Mucosa of descending colon (tissue), 3 donors: ENCODE measurements at regions not wholly inside any gene's neighbourhood (a gene's known extent, or its start where the extent isn't known, plus 50 kb on each side); places are given as distances from the start of the nearest gene placed in this dataset.

ENCODE experiments used
- ATAC-seq: fragments of 200-7000 bp; cut with Tn5 transposase; one replicate; pipeline ENCODE4 v1.9.1; 2020; ENCODE audit warnings: mild to moderate bottlenecking, moderate library complexity
- DNase-seq, 3 donors: peaks; one replicate each; pipeline ENCODE4 v3.0.0-alpha.2; 2020
- H3K36me3 ChIP-seq: fragments of 200-600 bp; one replicate; pipeline ENCODE4 v1.8.0; 2021; ENCODE audit warnings: low read depth, mild to moderate bottlenecking
- H3K4me1 ChIP-seq: fragments of 200-600 bp; one replicate; pipeline ENCODE4 v1.8.0; 2021; ENCODE audit warnings: low read depth, mild to moderate bottlenecking
- H3K4me3 ChIP-seq: fragments of 200-600 bp; one replicate; pipeline ENCODE4 v1.8.0; 2021; ENCODE audit warnings: mild to moderate bottlenecking
- H3K9me3 ChIP-seq: fragments of 200-600 bp; one replicate; pipeline ENCODE4 v1.8.0; 2021; ENCODE audit warnings: mild to moderate bottlenecking
- intact Hi-C, 2 donors: fragments of 100-400 bp; cut with DNase I in 1 of 2; cut with micrococcal nuclease in 1 of 2; formaldehyde crosslinking; loops; one replicate each; pipeline versions ENCODE4 v1.11.0 to v1.11.1; 2022; cut with DNase I, micrococcal nuclease
- TF ChIP-seq, protein P1 (sequence below): fragments of 200-600 bp; IDR thresholded peaks from one replicate; pipeline ENCODE4 v1.8.0; 2022; ENCODE audit warnings: antibody characterized with exemption, mild to moderate bottlenecking
- donor health status: DM: no; HTN: no; CAD: no; lungs with moderate emphysema.
- donor health status: DM: no; HTN: no; CAD: no.
- donor health status: DM: no; HTN: yes; CAD: no.

DNA sequence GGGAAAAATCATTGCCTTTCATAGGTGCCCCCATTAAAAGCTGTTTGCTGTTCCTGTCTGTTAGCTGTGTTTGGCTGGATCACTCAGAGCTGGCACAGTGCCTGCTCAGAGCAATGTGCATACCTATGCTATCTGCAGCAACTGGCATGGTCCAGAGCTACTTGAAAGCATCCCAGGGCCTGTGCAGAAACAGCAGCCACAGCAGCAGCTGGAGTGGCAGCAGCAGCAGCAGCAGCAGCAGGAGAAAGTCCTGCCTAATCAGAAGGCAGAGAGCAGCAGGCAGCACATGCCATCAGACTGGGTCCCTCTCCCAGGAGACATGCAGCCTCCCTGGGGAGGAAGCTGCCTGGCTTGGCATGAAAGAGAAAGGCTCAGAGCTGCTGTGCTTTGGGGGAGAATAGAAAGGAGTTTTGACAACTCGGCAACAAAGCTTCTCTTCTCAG lies 243.8 kb upstream of the WWC1 start:
- Histone ChIP-seq H3K4me3 (no peak overlapping the region), H3K9me3 (no peaks in the 10 kb centered on the region), H3K36me3 (no peaks in the 10 kb centered on the region), H3K4me1 (no peaks in the 10 kb centered on the region)
- intact Hi-C loops: loop anchor here (10.0 kb wide), 1 partner anchor 323 kb away; no protein-coding TSS in a partner anchor
- TF ChIP-seq, protein P1, sequence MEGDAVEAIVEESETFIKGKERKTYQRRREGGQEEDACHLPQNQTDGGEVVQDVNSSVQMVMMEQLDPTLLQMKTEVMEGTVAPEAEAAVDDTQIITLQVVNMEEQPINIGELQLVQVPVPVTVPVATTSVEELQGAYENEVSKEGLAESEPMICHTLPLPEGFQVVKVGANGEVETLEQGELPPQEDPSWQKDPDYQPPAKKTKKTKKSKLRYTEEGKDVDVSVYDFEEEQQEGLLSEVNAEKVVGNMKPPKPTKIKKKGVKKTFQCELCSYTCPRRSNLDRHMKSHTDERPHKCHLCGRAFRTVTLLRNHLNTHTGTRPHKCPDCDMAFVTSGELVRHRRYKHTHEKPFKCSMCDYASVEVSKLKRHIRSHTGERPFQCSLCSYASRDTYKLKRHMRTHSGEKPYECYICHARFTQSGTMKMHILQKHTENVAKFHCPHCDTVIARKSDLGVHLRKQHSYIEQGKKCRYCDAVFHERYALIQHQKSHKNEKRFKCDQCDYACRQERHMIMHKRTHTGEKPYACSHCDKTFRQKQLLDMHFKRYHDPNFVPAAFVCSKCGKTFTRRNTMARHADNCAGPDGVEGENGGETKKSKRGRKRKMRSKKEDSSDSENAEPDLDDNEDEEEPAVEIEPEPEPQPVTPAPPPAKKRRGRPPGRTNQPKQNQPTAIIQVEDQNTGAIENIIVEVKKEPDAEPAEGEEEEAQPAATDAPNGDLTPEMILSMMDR: no peak
- ATAC-seq: peak; percentile 63
- peak in 1 of 3 donors; percentile 30 for DNase-seq

DNA sequence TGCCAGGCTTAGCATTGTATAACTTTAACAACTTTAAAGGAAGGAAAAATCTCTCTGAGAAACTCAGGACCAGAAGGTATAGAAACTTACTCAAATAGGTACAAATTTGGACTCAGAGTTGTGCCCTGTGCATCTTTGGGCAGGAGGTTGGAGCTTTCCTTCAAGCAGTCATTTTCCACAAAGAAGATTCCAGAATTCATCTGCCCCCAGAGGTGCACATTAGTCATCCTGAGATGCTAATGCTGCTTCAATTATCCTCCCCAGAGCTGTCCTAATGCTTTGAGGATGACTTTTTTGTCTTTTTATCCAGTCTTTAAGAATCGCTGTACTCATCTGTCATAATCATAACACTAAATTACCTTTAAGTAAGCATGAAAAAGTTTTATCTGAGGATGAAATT lies 243.0 kb upstream of the WWC1 start:
- Histone ChIP-seq H3K36me3 (no peaks in the 10 kb centered on the region), H3K4me1 (no peaks in the 10 kb centered on the region), H3K4me3 (no peak overlapping the region), H3K9me3 (no peaks in the 10 kb centered on the region)
- DNase-seq (no peak), ATAC-seq (no peak)
- intact Hi-C loops: loop anchor here (10.0 kb wide), 1 partner anchor 324 kb away; no protein-coding TSS in a partner anchor
- TF ChIP-seq, protein P1: no peak

DNA sequence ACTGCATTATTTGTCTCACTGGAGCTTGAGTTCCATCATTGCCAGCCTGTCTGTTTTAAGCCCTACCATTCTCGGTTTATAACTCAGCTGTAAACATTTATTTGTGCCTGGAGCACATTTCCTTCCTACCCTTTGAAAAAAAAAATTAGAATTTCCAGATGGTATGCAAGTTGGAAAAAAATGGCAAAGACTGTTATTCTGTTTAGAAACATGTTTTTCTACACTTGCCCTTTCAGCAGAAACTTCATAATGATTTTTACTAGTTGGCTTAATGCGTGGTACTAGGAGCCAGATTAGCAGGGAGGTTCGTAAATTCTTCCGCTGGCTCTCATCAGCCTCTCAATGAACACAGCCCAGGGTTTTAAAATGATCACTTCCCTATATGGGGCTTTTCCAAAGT lies 238.8 kb upstream of the WWC1 start:
- DNase-seq: no peak
- Histone ChIP-seq H3K4me3 (no peak overlapping the region), H3K36me3 (no peaks in the 10 kb centered on the region), H3K4me1 (no peaks in the 10 kb centered on the region), H3K9me3 (no peaks in the 10 kb centered on the region)
- intact Hi-C loops: no loop called here
- ATAC-seq: no peak
- TF ChIP-seq, protein P1: no peak

DNA sequence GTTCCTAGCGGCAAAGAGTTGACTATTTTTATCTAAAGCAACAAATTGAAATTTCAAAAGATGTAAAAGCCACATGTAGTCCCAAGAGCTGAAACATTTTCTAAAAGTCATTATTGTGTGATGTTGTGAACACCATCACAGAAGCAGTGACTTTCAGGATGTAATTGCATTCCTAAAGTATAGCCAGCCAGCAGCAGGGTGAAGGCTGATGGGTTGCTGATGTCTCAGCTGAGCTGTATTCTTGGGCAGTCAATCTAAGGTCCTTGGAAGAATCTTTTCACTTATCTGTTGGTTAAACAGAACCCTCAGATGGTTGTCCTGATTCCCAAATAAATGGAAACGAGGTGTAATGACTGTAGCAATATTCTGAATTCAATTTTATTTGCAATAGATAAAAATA lies 237.4 kb upstream of the WWC1 start:
- Histone ChIP-seq H3K4me3 (no peak overlapping the region), H3K9me3 (peaks cover 2% of the 10 kb centered on the region), H3K36me3 (no peaks in the 10 kb centered on the region), H3K4me1 (no peaks in the 10 kb centered on the region)
- ATAC-seq: no peak
- intact Hi-C loops: no loop called here
- DNase-seq: no peak
- TF ChIP-seq, protein P1: no peak

DNA sequence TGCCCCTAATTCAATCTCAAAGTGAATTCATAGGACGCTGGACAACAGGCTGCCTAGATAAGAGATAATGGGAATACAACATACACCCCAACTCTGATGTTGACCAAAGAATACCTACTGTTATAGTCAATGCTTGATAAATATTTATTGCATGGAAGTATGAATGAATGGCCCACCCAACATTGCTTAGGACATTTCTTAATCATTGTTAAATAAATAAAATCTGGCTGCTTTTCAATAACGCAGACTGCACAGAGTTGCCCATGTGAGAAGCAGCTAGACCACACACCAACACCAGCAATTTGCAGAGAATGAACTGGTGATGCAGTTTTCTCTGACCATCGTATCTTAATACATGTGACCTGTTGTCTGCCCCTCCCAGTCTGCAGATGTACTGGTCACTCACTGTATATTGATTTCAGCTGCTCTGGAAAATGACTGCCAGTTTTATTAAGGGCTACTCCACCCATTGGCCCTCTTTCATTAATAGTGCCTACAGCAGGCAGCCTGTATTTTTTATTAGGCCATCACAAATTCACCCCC lies 236.2 kb upstream of the WWC1 start:
- TF ChIP-seq, protein P1: no peak
- no peak for ATAC-seq
- Histone ChIP-seq H3K36me3 (no peaks in the 10 kb centered on the region), H3K4me3 (no peak overlapping the region), H3K9me3 (peaks cover 2% of the 10 kb centered on the region), H3K4me1 (no peaks in the 10 kb centered on the region)
- no peak for DNase-seq
- intact Hi-C loops: no loop called here

DNA sequence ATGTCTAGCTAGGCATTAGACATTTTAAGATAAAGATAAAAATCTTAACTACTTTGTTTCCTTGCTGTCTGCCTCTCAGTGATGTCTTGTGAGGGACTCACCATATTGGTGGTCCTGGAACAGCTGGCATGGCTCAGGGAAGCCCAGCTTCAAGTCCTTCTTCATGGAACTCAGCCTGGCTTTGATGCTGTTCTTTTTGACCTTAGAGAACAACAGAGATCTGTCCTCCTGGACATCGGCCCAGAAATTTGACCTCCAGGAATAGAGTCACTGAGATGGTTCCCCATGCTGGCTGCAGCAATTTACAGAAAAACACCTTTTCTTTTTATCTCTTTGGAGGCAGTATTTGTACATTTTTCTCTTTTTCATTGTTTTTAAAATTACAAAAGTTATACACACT lies 235.5 kb upstream of the WWC1 start:
- DNase-seq (no peak), ATAC-seq (no peak)
- H3K36me3 ChIP-seq: no peaks in the 10 kb centered on the region
- H3K4me3 ChIP-seq: no peak overlapping the region
- H3K9me3 ChIP-seq: peaks cover 2% of the 10 kb centered on the region
- intact Hi-C loops: no loop called here
- TF ChIP-seq, protein P1: no peak
- H3K4me1 ChIP-seq: no peaks in the 10 kb centered on the region
